K562 (cell line): ENCODE measurements at regions not wholly inside any gene's neighbourhood (a gene's known extent, or its start where the extent isn't known, plus 50 kb on each side); places are given as distances from the start of the nearest gene placed in this dataset.
"Not testable (repeated sequence)": the region's sequence is repeated elsewhere in the genome, so short reads cannot be mapped to it uniquely, and the experiment has no call there.

Experiments used
- ATAC-seq: fragments of 200-7000 bp; cut with Tn5 transposase; 3 replicates; pipeline ENCODE4 v1.9.1; 2020; ENCODE audit warnings: moderate library complexity
- BruUV-seq: library from RNA; stranded (reverse); fragments of 400-500 nt; replicated peaks from 2 replicates; lab custom pipeline; 2021; lab: Mats Ljungman, UMichigan
- CTCF ChIA-PET: fragments of 300-600 bp; formaldehyde crosslinking; extraction: SDS; loops from one replicate; lab custom pipeline; 2021; ENCODE audit warnings: low intra/inter-chr PET ratio; lab: Yijun Ruan, JAX
- POLR2A ChIA-PET: fragments of 300-600, 350-650 bp; sonication (Branson Sonifier 250); formaldehyde crosslinking; extraction: SDS; loops from one replicate; lab custom pipeline; 2021; ENCODE audit warnings: antibody characterized with exemption, inconsistent platforms; lab: Yijun Ruan, JAX
- DNase-seq, 4 experiments: peaks; one replicate each; pipeline versions ENCODE4 v3.0.0 to v3.0.0-alpha.2; 2011 to 2018; ENCODE audit warnings: low spot score in 3 of 4, mixed read lengths in 3 of 4; ENCODE audit errors: extremely low read depth in 1 of 4
- FAIRE-seq: peaks from 2 replicates; lab custom pipeline; 2011; peaks lifted over from hg19 to GRCh38; lab: Jason Lieb, UNC
- H2AFZ ChIP-seq: 2 replicates; pipeline ENCODE4 v1.6.0; 2011; ENCODE audit warnings: low read depth, low read length, control low read depth, inconsistent platforms
- H3K27ac ChIP-seq: fragments of 200-600 bp; 3 replicates; pipeline ENCODE4 v1.8.0; 2011; ENCODE audit warnings: low read depth, mild to moderate bottlenecking, control low read depth, inconsistent platforms, low read length, moderate library complexity, mixed read lengths; ENCODE audit errors: extremely low read depth
- H3K27me3 ChIP-seq, 2 experiments: fragments of 300-600 bp in 1 of 2; 2 replicates in 1 of 2; 3 replicates in 1 of 2; pipeline versions ENCODE4 v1.6.0 to v1.8.0; 2011; ENCODE audit warnings: inconsistent platforms in 2 of 2, low read length in 2 of 2, mild to moderate bottlenecking in 1 of 2, mixed read lengths in 1 of 2, moderate library complexity in 1 of 2; ENCODE audit not compliant: control insufficient read depth in 2 of 2, insufficient read depth in 2 of 2
- H3K36me3 ChIP-seq: fragments of 300-600 bp; 3 replicates; pipeline ENCODE4 v1.8.0; 2011; ENCODE audit warnings: mild to moderate bottlenecking, low read length, inconsistent platforms; ENCODE audit not compliant: control insufficient read depth, insufficient read depth
- H3K4me1 ChIP-seq, 2 experiments: fragments of 200-600 bp in 1 of 2; replicated peaks in 1 of 2; 2 replicates in 1 of 2; 3 replicates in 1 of 2; pipeline versions ENCODE4 v1.5.1 to v1.8.0; 2011; ENCODE audit warnings: inconsistent platforms in 2 of 2, low read length in 2 of 2, mild to moderate bottlenecking in 1 of 2, mixed read lengths in 1 of 2, moderate library complexity in 1 of 2; ENCODE audit not compliant: control insufficient read depth in 2 of 2, insufficient read depth in 2 of 2
- H3K4me2 ChIP-seq: 2 replicates; pipeline ENCODE4 v1.6.1; 2011; ENCODE audit warnings: low read length, control low read depth, inconsistent platforms, mixed read lengths; ENCODE audit not compliant: insufficient read depth
- H3K4me3 ChIP-seq: fragments of 200-600 bp; sonication (generic), shearing (Covaris generic); 2 replicates; pipeline ENCODE4 v1.5.1; 2016; ENCODE audit warnings: control low read depth, inconsistent platforms
- H3K79me2 ChIP-seq: fragments of 200-600 bp; 3 replicates; pipeline ENCODE4 v1.8.0; 2011; ENCODE audit warnings: low read length, inconsistent platforms; ENCODE audit not compliant: control insufficient read depth, insufficient read depth
- H3K9ac ChIP-seq, 2 experiments: 2 replicates each; pipeline versions ENCODE4 v1.6.0 to v1.6.1; 2011; ENCODE audit warnings: low read depth in 2 of 2, low read length in 2 of 2, control low read depth in 1 of 2, inconsistent platforms in 1 of 2, mild to moderate bottlenecking in 1 of 2, mixed read lengths in 1 of 2; ENCODE audit not compliant: insufficient read depth in 1 of 2
- H3K9me1 ChIP-seq: one replicate; pipeline ENCODE4 v1.6.0; 2011; ENCODE audit warnings: inconsistent platforms, mild to moderate bottlenecking, low read length, moderate library complexity; ENCODE audit not compliant: control insufficient read depth, insufficient read depth
- H3K9me3 ChIP-seq: replicated peaks from 2 replicates; pipeline ENCODE4 v1.5.1; 2011; ENCODE audit warnings: low read depth, low read length, inconsistent platforms; ENCODE audit not compliant: control insufficient read depth, insufficient read depth
- H4K20me1 ChIP-seq: replicated peaks from 2 replicates; pipeline ENCODE4 v1.6.1; 2011; ENCODE audit warnings: low read length, inconsistent platforms, mixed read lengths; ENCODE audit not compliant: control insufficient read depth, insufficient read depth
- WGBS: fragments of 100-300 bp; shearing (Covaris generic); methylation state at CpG from one replicate; pipeline ENCODE4 v1.1.6; 2016; ENCODE audit warnings: low coverage, mixed read lengths; ENCODE audit not compliant: insufficient coverage; ENCODE audit errors: missing lambda C conversion rate; 5-methylcytosine and 5-hydroxymethylcytosine counted together
- in situ Hi-C: fragments of 300-500 bp; cut with MboI; formaldehyde crosslinking; loops from 4 replicates; pipeline ENCODE4 v1.15.0; 2018; ENCODE audit warnings: inconsistent platforms, mixed read lengths
- intact Hi-C: fragments of 100-400 bp; cut with micrococcal nuclease; formaldehyde crosslinking; loops from 2 replicates; pipeline ENCODE4 v1.14.2; 2022

GRCh38 chr6:26803762-26804161, 144.2 kb upstream of the ZNF322 start:
- H3K36me3 ChIP-seq, H4K20me1 ChIP-seq, H3K27me3 ChIP-seq, intact Hi-C loops, POLR2A ChIA-PET, FAIRE-seq, BruUV-seq, DNase-seq, H3K9me1 ChIP-seq, in situ Hi-C loops, H3K4me1 ChIP-seq, H2AFZ ChIP-seq, H3K9ac ChIP-seq, H3K27ac ChIP-seq, H3K9me3 ChIP-seq, CTCF ChIA-PET, ATAC-seq, H3K4me2 ChIP-seq, H3K4me3 ChIP-seq, H3K79me2 ChIP-seq: not testable (repeated sequence)
- WGBS, result no CpG with 5 or more reads among the region's 16 CpGs

DNA sequence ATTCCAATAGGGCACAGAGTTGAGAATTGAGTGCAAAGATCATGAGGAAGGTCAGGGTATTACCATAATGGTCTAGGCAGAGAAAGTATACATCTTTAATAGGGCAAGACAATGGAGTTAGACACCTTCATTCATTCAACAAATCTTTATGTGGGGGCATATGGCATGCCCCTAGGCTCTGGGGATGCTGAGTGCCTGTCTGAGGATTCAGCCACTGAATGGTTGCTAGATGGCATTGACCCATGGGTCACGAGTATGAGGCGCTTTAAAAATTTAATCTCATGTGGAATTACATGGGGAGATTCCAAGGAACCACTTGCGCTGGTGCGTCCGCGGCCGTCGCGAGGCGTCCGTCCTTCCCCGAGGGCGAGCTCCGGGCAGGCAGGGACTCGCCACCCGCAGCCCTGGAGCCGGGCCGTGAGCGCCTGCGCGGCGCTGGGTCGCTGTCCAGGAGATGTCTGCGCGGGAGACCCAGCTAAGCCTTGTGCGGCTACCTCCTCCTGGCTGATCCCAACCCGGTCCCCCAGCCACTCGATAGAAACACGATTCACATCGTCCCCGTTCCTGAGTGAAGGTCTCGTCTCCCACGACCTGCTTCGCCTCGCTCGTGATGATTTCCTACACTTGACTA, 152.1 kb upstream of the ZNF322 start:
- FAIRE-seq, H3K27ac ChIP-seq, H3K79me2 ChIP-seq, in situ Hi-C loops, DNase-seq, intact Hi-C loops, H3K9me1 ChIP-seq, CTCF ChIA-PET, H2AFZ ChIP-seq, H3K27me3 ChIP-seq, BruUV-seq, H3K4me1 ChIP-seq, H3K4me3 ChIP-seq, POLR2A ChIA-PET, H3K9me3 ChIP-seq, H3K36me3 ChIP-seq, H3K9ac ChIP-seq, H3K4me2 ChIP-seq, H4K20me1 ChIP-seq: not testable (repeated sequence)
- WGBS, result no CpG with 5 or more reads among the region's 36 CpGs
- peak; percentile 97 for ATAC-seq

GRCh38 chr6:26818640-26819225, 159.2 kb upstream of the ZNF322 start:
- POLR2A ChIA-PET, H3K27me3 ChIP-seq, H3K4me3 ChIP-seq, FAIRE-seq, DNase-seq, H3K4me2 ChIP-seq, H3K4me1 ChIP-seq, H2AFZ ChIP-seq, CTCF ChIA-PET, H3K9me1 ChIP-seq, H3K27ac ChIP-seq, H3K9me3 ChIP-seq, BruUV-seq, H3K79me2 ChIP-seq, H4K20me1 ChIP-seq, in situ Hi-C loops, ATAC-seq, H3K9ac ChIP-seq, intact Hi-C loops, H3K36me3 ChIP-seq: not testable (repeated sequence)
- no CpG with 5 or more reads among the region's 5 CpGs for WGBS

GRCh38 chr6:26827965-26828364, 168.4 kb upstream of the ZNF322 start:
- BruUV-seq, H4K20me1 ChIP-seq, H3K4me1 ChIP-seq, POLR2A ChIA-PET, H2AFZ ChIP-seq, ATAC-seq, H3K27ac ChIP-seq, in situ Hi-C loops, CTCF ChIA-PET, H3K79me2 ChIP-seq, H3K36me3 ChIP-seq, DNase-seq, H3K4me3 ChIP-seq, H3K9ac ChIP-seq, H3K4me2 ChIP-seq, H3K9me1 ChIP-seq, intact Hi-C loops, H3K9me3 ChIP-seq, FAIRE-seq, H3K27me3 ChIP-seq: not testable (repeated sequence)
- no CpG with 5 or more reads among the region's 4 CpGs for WGBS
